ENCODE measurements at regions not wholly inside any gene's neighbourhood (a gene's known extent, or its start where the extent isn't known, plus 50 kb on each side); places are given as distances from the start of the nearest gene placed in this dataset.

GRCh38 chr6:6995328-6995727 lies 112.4 kb upstream of the RREB1 start:
- Histone ChIP-seq H3K4me2 (replicated peaks; ENCODE audit: extremely low read depth, low read length, poor library complexity, severe bottlenecking) (no peak overlapping the region), H3K4me3 (replicated peaks in 1 of 3; ENCODE audit: low read depth in 2 of 3, low read length in 3 of 3) (no peak overlapping the region), H2AFZ (ENCODE audit: insufficient read depth, low read depth, low read length, poor library complexity, severe bottlenecking) (peak overlapping the region; percentile 3), H3K36me3 (replicated peaks in 1 of 2; ENCODE audit: control insufficient read depth in 1 of 2, insufficient read depth in 2 of 2, low read length in 2 of 2) (no peaks in the 10 kb centered on the region), H3K9ac (ENCODE audit: insufficient read depth, low read length, poor library complexity, severe bottlenecking) (no peak overlapping the region), H4K20me1 (ENCODE audit: insufficient read depth, low read length) (no peaks in the 10 kb centered on the region), H3K27me3 (ENCODE audit: control insufficient read depth in 2 of 2, insufficient read depth in 2 of 2, low read length in 2 of 2) (no peaks in the 10 kb centered on the region), H3K79me2 (ENCODE audit: insufficient read depth, low read length) (no peaks in the 10 kb centered on the region), H3K4me1 (ENCODE audit: control insufficient read depth in 1 of 2, insufficient read depth in 2 of 2, low read length in 2 of 2) (no peaks in the 10 kb centered on the region), H3K9me3 (replicated peaks in 1 of 2; ENCODE audit: control insufficient read depth in 1 of 2, insufficient read depth in 1 of 2, low read length in 2 of 2) (no peaks in the 10 kb centered on the region), H3K27ac (ENCODE audit: low read depth in 1 of 2, low read length in 2 of 2) (no peak overlapping the region)
- no peak for DNase-seq
- Mint-ChIP-seq H3K36me3 (no peaks in the 10 kb centered on the region), H3K4me3 (no peak overlapping the region), H3K4me1 (no peaks in the 10 kb centered on the region), H3K9me3 (no peaks in the 10 kb centered on the region), H3K27me3 (ENCODE audit: low read depth in 3 of 3) (peaks cover 0 to 4% (median 0%) of the 10 kb centered on the region in 3 donors), H3K27ac (no peak overlapping the region)
- TF ChIP-seq CTCF (IDR thresholded peaks at IDR 0.05) = no peak
- no CpG with 5 or more reads among the region's 1 CpG for WGBS (ENCODE audit: insufficient coverage)
- intact Hi-C loops (cut with micrococcal nuclease) = no loop called here

GRCh38 chr6:6996124-6996523 lies 111.6 kb upstream of the RREB1 start:
- Histone ChIP-seq H3K36me3 (replicated peaks in 1 of 2; ENCODE audit: control insufficient read depth in 1 of 2, insufficient read depth in 2 of 2, low read length in 2 of 2) (no peaks in the 10 kb centered on the region), H3K9me3 (replicated peaks in 1 of 2; ENCODE audit: control insufficient read depth in 1 of 2, insufficient read depth in 1 of 2, low read length in 2 of 2) (no peaks in the 10 kb centered on the region), H3K79me2 (ENCODE audit: insufficient read depth, low read length) (no peaks in the 10 kb centered on the region), H3K4me3 (replicated peaks in 1 of 3; ENCODE audit: low read depth in 2 of 3, low read length in 3 of 3) (no peak overlapping the region), H3K4me1 (ENCODE audit: control insufficient read depth in 1 of 2, insufficient read depth in 2 of 2, low read length in 2 of 2) (no peaks in the 10 kb centered on the region), H3K4me2 (replicated peaks; ENCODE audit: extremely low read depth, low read length, poor library complexity, severe bottlenecking) (no peak overlapping the region), H3K9ac (ENCODE audit: insufficient read depth, low read length, poor library complexity, severe bottlenecking) (no peak overlapping the region), H3K27me3 (ENCODE audit: control insufficient read depth in 2 of 2, insufficient read depth in 2 of 2, low read length in 2 of 2) (no peaks in the 10 kb centered on the region), H4K20me1 (ENCODE audit: insufficient read depth, low read length) (no peaks in the 10 kb centered on the region), H3K27ac (ENCODE audit: low read depth in 1 of 2, low read length in 2 of 2) (no peak overlapping the region), H2AFZ (ENCODE audit: insufficient read depth, low read depth, low read length, poor library complexity, severe bottlenecking) (no peak overlapping the region)
- no peaks in the 10 kb centered on the region for H3K36me3 Mint-ChIP-seq
- no peak overlapping the region for H3K4me3 Mint-ChIP-seq
- no peaks in the 10 kb centered on the region for H3K9me3 Mint-ChIP-seq
- no peak for TF ChIP-seq CTCF (IDR thresholded peaks at IDR 0.05)
- peaks cover 0 to 4% (median 0%) of the 10 kb centered on the region in 3 donors for H3K27me3 Mint-ChIP-seq (ENCODE audit: low read depth in 3 of 3)
- WGBS (ENCODE audit: insufficient coverage) = 100% methylated on average over 1 of the region's 2 CpGs
- no peak for DNase-seq
- no peaks in the 10 kb centered on the region for H3K4me1 Mint-ChIP-seq
- intact Hi-C loops (cut with micrococcal nuclease) = no loop called here
- H3K27ac Mint-ChIP-seq = no peak overlapping the region

Data from CD14-positive monocyte (primary cell).